ENCODE measurements at regions not wholly inside any gene's neighbourhood (a gene's known extent, or its start where the extent isn't known, plus 50 kb on each side); places are given as distances from the start of the nearest gene placed in this dataset.

DNA sequence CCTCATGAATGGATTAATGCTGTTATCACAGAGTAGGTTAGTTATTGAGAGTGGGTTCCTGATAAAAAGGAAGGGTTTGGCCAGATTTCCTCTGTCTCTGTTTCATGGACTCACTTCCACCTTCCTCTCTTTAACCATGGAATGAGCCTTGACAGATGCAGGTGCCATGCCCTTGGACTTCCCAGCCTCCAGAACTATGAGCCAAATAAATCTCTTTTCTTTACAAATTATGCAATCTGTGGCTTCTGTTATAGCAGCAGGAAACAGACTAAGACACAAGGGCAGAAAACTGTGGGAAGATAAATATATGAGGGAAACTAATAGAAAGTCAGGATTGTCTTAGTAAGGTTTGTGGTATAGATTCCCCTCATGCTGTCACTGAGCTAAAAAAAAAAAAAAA, 106.5 kb downstream of the QRSL1 start (continued):
- TF ChIP-seq, protein P1, sequence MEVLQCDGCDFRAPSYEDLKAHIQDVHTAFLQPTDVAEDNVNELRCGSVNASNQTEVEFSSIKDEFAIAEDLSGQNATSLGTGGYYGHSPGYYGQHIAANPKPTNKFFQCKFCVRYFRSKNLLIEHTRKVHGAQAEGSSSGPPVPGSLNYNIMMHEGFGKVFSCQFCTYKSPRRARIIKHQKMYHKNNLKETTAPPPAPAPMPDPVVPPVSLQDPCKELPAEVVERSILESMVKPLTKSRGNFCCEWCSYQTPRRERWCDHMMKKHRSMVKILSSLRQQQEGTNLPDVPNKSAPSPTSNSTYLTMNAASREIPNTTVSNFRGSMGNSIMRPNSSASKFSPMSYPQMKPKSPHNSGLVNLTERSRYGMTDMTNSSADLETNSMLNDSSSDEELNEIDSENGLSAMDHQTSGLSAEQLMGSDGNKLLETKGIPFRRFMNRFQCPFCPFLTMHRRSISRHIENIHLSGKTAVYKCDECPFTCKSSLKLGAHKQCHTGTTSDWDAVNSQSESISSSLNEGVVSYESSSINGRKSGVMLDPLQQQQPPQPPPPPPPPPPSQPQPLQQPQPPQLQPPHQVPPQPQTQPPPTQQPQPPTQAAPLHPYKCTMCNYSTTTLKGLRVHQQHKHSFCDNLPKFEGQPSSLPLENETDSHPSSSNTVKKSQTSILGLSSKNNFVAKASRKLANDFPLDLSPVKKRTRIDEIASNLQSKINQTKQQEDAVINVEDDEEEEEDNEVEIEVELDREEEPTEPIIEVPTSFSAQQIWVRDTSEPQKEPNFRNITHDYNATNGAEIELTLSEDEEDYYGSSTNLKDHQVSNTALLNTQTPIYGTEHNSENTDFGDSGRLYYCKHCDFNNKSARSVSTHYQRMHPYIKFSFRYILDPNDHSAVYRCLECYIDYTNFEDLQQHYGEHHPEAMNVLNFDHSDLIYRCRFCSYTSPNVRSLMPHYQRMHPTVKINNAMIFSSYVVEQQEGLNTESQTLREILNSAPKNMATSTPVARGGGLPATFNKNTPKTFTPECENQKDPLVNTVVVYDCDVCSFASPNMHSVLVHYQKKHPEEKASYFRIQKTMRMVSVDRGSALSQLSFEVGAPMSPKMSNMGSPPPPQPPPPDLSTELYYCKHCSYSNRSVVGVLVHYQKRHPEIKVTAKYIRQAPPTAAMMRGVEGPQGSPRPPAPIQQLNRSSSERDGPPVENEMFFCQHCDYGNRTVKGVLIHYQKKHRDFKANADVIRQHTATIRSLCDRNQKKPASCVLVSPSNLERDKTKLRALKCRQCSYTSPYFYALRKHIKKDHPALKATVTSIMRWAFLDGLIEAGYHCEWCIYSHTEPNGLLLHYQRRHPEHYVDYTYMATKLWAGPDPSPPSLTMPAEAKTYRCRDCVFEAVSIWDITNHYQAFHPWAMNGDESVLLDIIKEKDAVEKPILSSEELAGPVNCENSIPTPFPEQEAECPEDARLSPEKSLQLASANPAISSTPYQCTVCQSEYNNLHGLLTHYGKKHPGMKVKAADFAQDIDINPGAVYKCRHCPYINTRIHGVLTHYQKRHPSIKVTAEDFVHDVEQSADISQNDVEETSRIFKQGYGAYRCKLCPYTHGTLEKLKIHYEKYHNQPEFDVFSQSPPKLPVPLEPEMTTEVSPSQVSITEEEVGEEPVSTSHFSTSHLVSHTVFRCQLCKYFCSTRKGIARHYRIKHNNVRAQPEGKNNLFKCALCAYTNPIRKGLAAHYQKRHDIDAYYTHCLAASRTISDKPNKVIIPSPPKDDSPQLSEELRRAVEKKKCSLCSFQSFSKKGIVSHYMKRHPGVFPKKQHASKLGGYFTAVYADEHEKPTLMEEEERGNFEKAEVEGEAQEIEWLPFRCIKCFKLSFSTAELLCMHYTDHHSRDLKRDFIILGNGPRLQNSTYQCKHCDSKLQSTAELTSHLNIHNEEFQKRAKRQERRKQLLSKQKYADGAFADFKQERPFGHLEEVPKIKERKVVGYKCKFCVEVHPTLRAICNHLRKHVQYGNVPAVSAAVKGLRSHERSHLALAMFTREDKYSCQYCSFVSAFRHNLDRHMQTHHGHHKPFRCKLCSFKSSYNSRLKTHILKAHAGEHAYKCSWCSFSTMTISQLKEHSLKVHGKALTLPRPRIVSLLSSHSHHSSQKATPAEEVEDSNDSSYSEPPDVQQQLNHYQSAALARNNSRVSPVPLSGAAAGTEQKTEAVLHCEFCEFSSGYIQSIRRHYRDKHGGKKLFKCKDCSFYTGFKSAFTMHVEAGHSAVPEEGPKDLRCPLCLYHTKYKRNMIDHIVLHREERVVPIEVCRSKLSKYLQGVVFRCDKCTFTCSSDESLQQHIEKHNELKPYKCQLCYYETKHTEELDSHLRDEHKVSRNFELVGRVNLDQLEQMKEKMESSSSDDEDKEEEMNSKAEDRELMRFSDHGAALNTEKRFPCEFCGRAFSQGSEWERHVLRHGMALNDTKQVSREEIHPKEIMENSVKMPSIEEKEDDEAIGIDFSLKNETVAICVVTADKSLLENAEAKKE (CRISPR knock-in tag; IDR thresholded peaks at IDR 0.05): no peak
- TF ChIP-seq STAT1 (IDR thresholded peaks at IDR 0.05; ENCODE audit: unreplicated experiment) (no peak), ZNF114 (CRISPR knock-in tag; IDR thresholded peaks at IDR 0.05) (no peak), CREB1 (CRISPR knock-in tag; IDR thresholded peaks at IDR 0.05; ENCODE audit: low read depth) (no peak)
- TF ChIP-seq, protein P2, sequence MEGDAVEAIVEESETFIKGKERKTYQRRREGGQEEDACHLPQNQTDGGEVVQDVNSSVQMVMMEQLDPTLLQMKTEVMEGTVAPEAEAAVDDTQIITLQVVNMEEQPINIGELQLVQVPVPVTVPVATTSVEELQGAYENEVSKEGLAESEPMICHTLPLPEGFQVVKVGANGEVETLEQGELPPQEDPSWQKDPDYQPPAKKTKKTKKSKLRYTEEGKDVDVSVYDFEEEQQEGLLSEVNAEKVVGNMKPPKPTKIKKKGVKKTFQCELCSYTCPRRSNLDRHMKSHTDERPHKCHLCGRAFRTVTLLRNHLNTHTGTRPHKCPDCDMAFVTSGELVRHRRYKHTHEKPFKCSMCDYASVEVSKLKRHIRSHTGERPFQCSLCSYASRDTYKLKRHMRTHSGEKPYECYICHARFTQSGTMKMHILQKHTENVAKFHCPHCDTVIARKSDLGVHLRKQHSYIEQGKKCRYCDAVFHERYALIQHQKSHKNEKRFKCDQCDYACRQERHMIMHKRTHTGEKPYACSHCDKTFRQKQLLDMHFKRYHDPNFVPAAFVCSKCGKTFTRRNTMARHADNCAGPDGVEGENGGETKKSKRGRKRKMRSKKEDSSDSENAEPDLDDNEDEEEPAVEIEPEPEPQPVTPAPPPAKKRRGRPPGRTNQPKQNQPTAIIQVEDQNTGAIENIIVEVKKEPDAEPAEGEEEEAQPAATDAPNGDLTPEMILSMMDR (conservative IDR thresholded peaks at IDR 0.05; ENCODE audit: low read depth in 2 of 2): no peak

- no peak overlapping the region for H3K4me3 Mint-ChIP-seq
- TF ChIP-seq STAT1 (IDR thresholded peaks at IDR 0.05; ENCODE audit: unreplicated experiment) (no peak), ZNF331 (CRISPR knock-in tag; IDR thresholded peaks at IDR 0.05; ENCODE audit: low read depth) (no peak), EZH2phosphoT487 (IDR thresholded peaks at IDR 0.05; ENCODE audit: unreplicated experiment) (no peak), JUNB (IDR thresholded peaks at IDR 0.05; ENCODE audit: unreplicated experiment) (no peak)
- TF ChIP-seq, protein P3, sequence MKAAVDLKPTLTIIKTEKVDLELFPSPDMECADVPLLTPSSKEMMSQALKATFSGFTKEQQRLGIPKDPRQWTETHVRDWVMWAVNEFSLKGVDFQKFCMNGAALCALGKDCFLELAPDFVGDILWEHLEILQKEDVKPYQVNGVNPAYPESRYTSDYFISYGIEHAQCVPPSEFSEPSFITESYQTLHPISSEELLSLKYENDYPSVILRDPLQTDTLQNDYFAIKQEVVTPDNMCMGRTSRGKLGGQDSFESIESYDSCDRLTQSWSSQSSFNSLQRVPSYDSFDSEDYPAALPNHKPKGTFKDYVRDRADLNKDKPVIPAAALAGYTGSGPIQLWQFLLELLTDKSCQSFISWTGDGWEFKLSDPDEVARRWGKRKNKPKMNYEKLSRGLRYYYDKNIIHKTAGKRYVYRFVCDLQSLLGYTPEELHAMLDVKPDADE (IDR thresholded peaks at IDR 0.05): no peak
- TF ChIP-seq, protein P2 (conservative IDR thresholded peaks at IDR 0.05; ENCODE audit: low read depth in 2 of 2): no peak
These were observed 105.8 kb downstream of the QRSL1 start for GRCh38 chr6:106735136-106735633.

More at GRCh38 chr6:106735136-106735633, 105.8 kb downstream of the QRSL1 start:
- peaks cover 24% of the 10 kb centered on the region for H3K36me3 Mint-ChIP-seq (ENCODE audit: low read depth)
- H4K20me1 ChIP-seq (replicated peaks; ENCODE audit: insufficient read depth): no peaks in the 10 kb centered on the region
- peaks cover 8% of the 10 kb centered on the region for H3K4me1 Mint-ChIP-seq
- H3K27me3 ChIP-seq (ENCODE audit: insufficient read depth): no peaks in the 10 kb centered on the region
- no peaks in the 10 kb centered on the region for H3K36me3 ChIP-seq (ENCODE audit: insufficient read depth)
- DNase-seq (ENCODE audit: low spot score) (peak; percentile 42), ATAC-seq (peak; percentile 95)
- peak overlapping the region; percentile 63 for H3K4me2 ChIP-seq
- H3K27ac Mint-ChIP-seq: peak overlapping the region; percentile 38; the same call in 1 of the 2 replicates
- H3K27me3 Mint-ChIP-seq (ENCODE audit: insufficient read depth, low read depth, poor library complexity): peaks cover 3% of the 10 kb centered on the region
- peaks cover 28% of the 10 kb centered on the region for H3K9me3 Mint-ChIP-seq
- no peaks in the 10 kb centered on the region for H3K79me2 ChIP-seq (replicated peaks; ENCODE audit: insufficient read depth)
- H3K4me3 ChIP-seq: no peak overlapping the region
- peak overlapping the region; percentile 40; the same call in 1 of the 2 replicates for H2AFZ ChIP-seq
- H3K9me2 ChIP-seq (ENCODE audit: insufficient read depth): peaks cover 13% of the 10 kb centered on the region; the same call in 1 of the 2 replicates
- peaks cover 10% of the 10 kb centered on the region; the same call in 1 of the 2 replicates for H3K4me1 ChIP-seq (ENCODE audit: insufficient read depth)
- 0 out of 2 replicates have a peak, but pooled peaks cover 4% of the 10 kb centered on the region for H3F3A ChIP-seq (replicated peaks; ENCODE audit: low read depth)
- H3K27ac ChIP-seq (ENCODE audit: low read depth): peak overlapping the region; percentile 52; the same call in 1 of the 2 replicates

Data from GM23338 (cell line).